Stimulated activated effector memory CD8-positive, alpha-beta T cell treated with anti-CD3 and anti-CD28 coated beads, Interleukin-12 subunit alpha, Interleukin-12 subunit beta, amount 100 ng/mL, for 72 hours (primary cell): ENCODE measurements at regions not wholly inside any gene's neighbourhood (a gene's known extent, or its start where the extent isn't known, plus 50 kb on each side); places are given as distances from the start of the nearest gene placed in this dataset.
"Not testable (repeated sequence)": the region's sequence is repeated elsewhere in the genome, so short reads cannot be mapped to it uniquely, and the experiment has no call there.

Source experiments
- ATAC-seq: fragments of 150-1000 bp; cut with Tn5 transposase; 2 replicates; pipeline ENCODE4 v1.10.0; 2021
- DNase-seq, 2 donors: peaks; one replicate each; pipeline ENCODE4 v3.0.0; 2021 to 2022; ENCODE audit warnings: low spot score in 2 of 2
- H3K27ac Mint-ChIP-seq: one replicate; pipeline ENCODE4 v1.8.0; 2022; ENCODE audit warnings: mild to moderate bottlenecking, mixed read lengths
- H3K36me3 Mint-ChIP-seq: one replicate; pipeline ENCODE4 v1.8.0; 2022; ENCODE audit warnings: mild to moderate bottlenecking, mixed read lengths
- H3K4me1 Mint-ChIP-seq: one replicate; pipeline ENCODE4 v1.8.0; 2022; ENCODE audit warnings: mixed read lengths
- H3K4me3 Mint-ChIP-seq: one replicate; pipeline ENCODE4 v1.8.0; 2022; ENCODE audit warnings: mild to moderate bottlenecking, mixed read lengths
- H3K9me3 Mint-ChIP-seq: one replicate; pipeline ENCODE4 v1.8.0; 2022; ENCODE audit warnings: mixed read lengths

DNA sequence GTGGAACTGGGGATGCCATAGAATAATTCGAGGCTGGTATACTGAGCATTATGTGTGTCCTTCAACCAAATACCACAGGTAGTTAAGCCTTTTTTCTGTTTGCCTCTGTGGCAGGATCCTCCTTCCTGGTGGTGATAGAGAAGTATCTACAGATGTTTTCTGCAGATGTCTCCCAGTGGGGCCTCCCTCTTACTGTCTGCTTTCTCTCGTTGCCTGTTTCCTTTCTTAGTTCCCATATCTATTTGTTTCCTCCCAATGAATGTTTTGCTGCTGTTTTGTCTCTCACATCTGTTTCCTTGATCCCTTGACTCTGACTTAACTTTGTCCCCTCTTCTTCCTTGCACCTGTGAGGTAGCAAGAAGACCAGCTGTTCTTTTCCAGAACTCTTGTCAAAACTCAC is 130.9 kb upstream of the NUDT12 start:
- Mint-ChIP-seq H3K4me1 (no peaks in the 10 kb centered on the region), H3K9me3 (no peaks in the 10 kb centered on the region), H3K27ac (no peak overlapping the region), H3K36me3 (no peaks in the 10 kb centered on the region), H3K4me3 (no peak overlapping the region)
- no peak for DNase-seq
- ATAC-seq: no peak

DNA sequence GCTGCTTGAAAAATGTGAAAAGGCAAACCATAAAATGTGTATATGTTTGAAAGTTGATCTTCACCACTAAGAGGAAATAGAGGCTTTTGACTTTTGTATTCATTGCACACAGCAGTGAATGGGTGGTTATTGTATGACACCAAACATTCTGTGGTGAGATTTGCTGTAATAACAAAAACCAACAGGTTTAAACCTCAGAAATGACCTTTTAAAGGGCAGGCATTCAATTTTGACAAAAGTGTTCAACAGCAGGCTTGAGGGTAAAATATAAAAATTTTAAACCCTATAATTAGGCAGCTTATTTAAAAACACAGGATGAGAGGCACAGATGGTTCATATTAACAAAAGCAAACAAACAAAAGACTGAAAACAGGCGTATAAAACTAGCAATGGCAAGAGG is 128.1 kb upstream of the NUDT12 start:
- H3K9me3 Mint-ChIP-seq: no peaks in the 10 kb centered on the region

DNA sequence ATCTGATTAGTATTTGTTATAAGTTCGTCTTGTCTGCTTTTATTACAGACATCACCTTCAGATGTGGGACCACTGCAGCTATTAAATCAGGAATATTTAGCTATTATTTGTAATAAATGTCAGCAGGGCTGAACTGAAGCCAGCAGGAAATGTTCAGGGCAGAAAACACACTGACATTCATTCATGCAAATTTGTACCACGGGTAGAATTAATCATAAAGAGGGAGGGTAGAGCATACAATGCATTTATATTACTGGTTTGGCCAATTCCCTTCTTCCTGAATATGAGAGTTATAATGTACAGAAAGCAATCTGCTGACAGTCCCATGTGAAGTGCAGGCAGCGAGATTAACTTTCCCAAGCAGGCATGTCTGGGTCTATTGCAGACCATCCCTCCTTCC is 117.3 kb upstream of the NUDT12 start:
- Mint-ChIP-seq H3K9me3 (peaks cover 10% of the 10 kb centered on the region), H3K27ac (no peak overlapping the region), H3K4me1 (no peaks in the 10 kb centered on the region), H3K4me3 (no peak overlapping the region), H3K36me3 (no peaks in the 10 kb centered on the region)
- no peak for ATAC-seq
- no peak for DNase-seq

More for the DNA sequence above, 128.1 kb upstream of the NUDT12 start:
- ATAC-seq: no peak
- Mint-ChIP-seq H3K36me3 (no peaks in the 10 kb centered on the region), H3K27ac (no peak overlapping the region), H3K4me3 (no peak overlapping the region), H3K4me1 (no peaks in the 10 kb centered on the region)
- no peak for DNase-seq

DNA sequence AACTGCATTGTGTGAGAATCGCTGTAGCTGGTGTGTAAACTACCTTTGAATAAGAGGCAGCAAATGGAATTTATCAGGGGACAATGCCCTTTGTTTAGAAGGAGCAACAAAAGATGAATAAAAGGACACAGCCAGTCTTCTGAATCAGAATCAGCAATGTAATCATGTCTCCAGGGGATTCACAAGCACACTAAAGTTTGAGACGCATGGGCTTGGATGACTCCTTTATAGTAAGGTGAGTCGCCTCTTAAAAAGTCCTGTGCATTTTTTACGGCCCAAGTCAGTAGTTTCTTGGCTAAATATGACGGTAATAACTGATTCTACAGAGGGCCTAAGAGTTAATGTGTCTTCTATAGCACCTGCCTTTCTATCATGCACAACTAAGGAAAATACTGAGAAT is 113.6 kb upstream of the NUDT12 start:
- not testable (repeated sequence) for H3K4me1 Mint-ChIP-seq

DNA sequence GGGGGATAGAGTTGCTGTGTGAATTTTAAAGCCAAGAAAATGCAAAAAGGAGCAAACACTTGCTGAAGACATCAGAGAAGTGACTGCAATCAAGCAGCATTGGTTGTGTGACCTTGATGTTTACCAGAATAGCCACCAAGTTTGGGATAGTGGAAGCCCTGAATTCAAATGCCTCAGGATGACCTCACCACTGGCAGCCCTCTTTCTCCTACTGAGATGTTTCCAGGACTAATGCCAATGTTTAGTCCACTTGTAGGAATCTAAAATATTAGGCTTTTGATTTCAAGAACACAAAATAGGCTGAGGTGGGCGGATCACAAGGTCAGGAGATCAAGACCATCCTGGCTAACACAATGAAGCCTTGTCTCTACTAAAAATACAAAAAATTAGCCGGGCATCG is 112.2 kb upstream of the NUDT12 start:
- Mint-ChIP-seq H3K27ac (no peak overlapping the region), H3K4me1 (no peaks in the 10 kb centered on the region), H3K4me3 (no peak overlapping the region), H3K36me3 (no peaks in the 10 kb centered on the region), H3K9me3 (peaks cover 5% of the 10 kb centered on the region)
- no peak for ATAC-seq
- no peak for DNase-seq

More for the DNA sequence above, 113.6 kb upstream of the NUDT12 start:
- H3K36me3 Mint-ChIP-seq, DNase-seq, H3K4me3 Mint-ChIP-seq, H3K9me3 Mint-ChIP-seq, ATAC-seq, H3K27ac Mint-ChIP-seq: not testable (repeated sequence)

DNA sequence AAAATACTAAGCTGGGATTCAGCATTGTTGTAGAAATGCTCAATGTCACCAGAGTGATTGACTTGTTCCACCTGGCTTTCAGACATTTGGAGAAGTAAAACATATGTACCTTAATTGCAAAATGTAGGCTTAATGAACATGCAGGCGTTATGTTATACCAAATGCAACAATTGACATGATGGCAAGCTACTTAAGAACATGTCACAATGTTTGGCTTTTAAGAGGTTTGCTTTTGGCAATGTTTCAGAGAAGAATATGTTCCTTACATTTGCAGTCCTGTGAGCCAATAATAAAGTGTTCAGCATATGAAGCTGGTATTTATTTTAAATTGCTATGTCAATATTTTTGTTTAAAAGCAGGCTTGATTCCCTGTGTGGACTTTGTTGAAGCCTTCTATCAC is 111.7 kb upstream of the NUDT12 start:
- Mint-ChIP-seq H3K4me3 (no peak overlapping the region), H3K36me3 (no peaks in the 10 kb centered on the region), H3K9me3 (peaks cover 7% of the 10 kb centered on the region), H3K27ac (no peak overlapping the region), H3K4me1 (no peaks in the 10 kb centered on the region)
- DNase-seq (no peak), ATAC-seq (no peak)

DNA sequence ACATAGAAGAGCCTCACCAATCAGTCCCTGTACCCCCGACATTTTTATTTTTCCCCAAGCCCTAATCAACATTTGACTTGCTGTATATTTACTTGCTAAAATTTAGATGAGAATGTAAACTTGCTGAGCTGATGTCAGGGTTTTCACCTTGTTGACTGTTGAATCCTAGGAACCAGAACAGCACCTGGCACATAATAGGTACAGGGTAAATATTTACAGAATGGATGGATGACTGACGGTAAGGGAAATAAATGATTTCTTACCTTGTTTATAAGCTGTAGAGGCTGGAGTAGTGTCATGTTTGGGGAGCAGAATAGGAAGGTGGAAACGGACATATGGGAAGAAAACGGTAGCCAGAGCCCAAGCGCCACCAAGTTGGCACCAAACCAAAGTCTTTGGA is 107.0 kb upstream of the NUDT12 start:
- no peaks in the 10 kb centered on the region for H3K36me3 Mint-ChIP-seq
- H3K4me3 Mint-ChIP-seq: no peak overlapping the region
- H3K27ac Mint-ChIP-seq: no peak overlapping the region
- peaks cover 8% of the 10 kb centered on the region for H3K9me3 Mint-ChIP-seq
- no peaks in the 10 kb centered on the region for H3K4me1 Mint-ChIP-seq
- no peak for ATAC-seq
- DNase-seq: no peak

DNA sequence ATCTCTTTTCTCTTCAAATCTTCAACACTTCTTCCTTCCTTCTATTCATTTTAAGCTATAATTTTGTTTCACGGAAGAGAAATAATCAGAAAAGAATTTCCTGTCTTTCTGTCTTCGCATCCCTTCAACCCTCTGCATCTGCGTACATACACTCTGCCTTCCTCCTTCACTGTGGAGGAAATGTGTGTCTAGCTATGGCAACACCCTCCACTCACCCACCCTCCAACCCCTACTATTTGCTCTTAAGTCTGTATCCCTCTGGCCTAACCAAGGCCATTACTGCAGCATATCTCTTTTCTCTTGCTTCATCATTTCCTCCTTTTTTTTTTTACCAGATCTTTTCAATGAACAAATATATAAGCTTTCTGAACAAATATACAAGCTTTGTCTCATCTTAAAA is 105.7 kb upstream of the NUDT12 start:
- no peak for DNase-seq
- H3K4me3 Mint-ChIP-seq: no peak overlapping the region
- no peak overlapping the region for H3K27ac Mint-ChIP-seq
- no peak for ATAC-seq
- H3K36me3 Mint-ChIP-seq: no peaks in the 10 kb centered on the region
- peaks cover 11% of the 10 kb centered on the region for H3K9me3 Mint-ChIP-seq
- no peaks in the 10 kb centered on the region for H3K4me1 Mint-ChIP-seq

DNA sequence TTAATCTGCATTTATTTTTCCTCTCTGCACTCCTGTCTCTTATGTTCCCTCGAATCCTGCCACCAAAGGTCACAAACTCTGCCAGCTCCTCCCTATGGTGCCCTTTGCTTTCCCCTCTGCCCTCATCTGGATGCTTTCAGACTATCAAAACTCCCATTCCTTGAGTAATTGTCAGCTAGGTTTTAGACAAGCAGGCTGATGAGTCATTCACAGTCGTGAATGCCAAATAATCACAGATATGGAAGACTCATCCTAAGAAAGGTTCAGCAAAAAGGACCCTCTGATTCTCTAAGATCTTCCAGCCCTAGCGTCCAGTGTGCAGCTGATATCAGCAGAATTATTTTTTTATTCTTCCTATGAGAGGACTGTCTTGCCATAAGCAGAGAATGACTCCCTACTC is 104.5 kb upstream of the NUDT12 start:
- no peak for DNase-seq
- ATAC-seq: no peak

DNA sequence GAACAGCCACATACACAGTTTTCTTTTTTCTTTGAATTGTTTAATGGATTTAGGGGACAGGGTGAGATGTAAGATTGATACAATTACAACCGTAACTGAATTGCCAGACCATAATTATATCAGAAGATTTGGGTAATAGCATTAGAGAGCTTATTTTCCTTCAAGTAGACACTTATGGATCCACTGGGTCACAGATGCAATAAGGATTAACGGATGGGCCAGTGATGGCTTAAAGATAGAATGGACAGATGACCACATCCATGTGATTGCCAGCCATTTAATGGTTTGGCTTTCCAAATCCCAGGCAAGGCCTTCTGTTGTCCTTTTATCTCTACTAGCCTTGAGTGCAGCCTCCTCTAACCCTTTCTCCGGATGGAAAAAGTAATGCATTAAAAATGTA is 94.7 kb upstream of the NUDT12 start:
- Mint-ChIP-seq H3K36me3 (no peaks in the 10 kb centered on the region), H3K4me3 (no peak overlapping the region), H3K27ac (no peak overlapping the region), H3K9me3 (no peaks in the 10 kb centered on the region), H3K4me1 (no peaks in the 10 kb centered on the region)
- ATAC-seq (no peak), DNase-seq (no peak)

More for the DNA sequence above, 104.5 kb upstream of the NUDT12 start:
- Mint-ChIP-seq H3K4me1 (no peaks in the 10 kb centered on the region), H3K4me3 (no peak overlapping the region), H3K36me3 (no peaks in the 10 kb centered on the region), H3K27ac (no peak overlapping the region), H3K9me3 (peaks cover 16% of the 10 kb centered on the region)

DNA sequence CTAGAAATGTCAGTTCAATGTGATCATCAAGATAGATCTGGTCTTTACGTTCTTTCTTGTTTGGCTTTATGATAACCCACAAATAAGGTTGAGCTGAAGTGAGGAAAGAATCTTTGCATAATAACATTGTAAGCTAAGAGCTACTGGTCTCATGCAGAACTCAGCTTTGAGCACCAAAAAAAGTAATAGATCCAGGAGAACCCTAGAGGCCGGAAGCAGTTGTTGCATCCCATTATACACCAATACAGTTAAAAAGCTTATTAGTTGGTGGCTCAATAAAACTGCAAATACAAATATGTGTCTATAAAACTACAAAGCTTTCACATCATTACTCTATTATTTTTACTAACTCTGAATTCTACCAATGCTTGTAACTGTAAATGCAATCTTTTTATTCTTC is 85.5 kb upstream of the NUDT12 start:
- H3K4me3 Mint-ChIP-seq: no peak overlapping the region
- H3K9me3 Mint-ChIP-seq: peaks cover 4% of the 10 kb centered on the region
- DNase-seq (no peak), ATAC-seq (no peak)
- H3K36me3 Mint-ChIP-seq: no peaks in the 10 kb centered on the region
- no peak overlapping the region for H3K27ac Mint-ChIP-seq
- H3K4me1 Mint-ChIP-seq: no peaks in the 10 kb centered on the region

DNA sequence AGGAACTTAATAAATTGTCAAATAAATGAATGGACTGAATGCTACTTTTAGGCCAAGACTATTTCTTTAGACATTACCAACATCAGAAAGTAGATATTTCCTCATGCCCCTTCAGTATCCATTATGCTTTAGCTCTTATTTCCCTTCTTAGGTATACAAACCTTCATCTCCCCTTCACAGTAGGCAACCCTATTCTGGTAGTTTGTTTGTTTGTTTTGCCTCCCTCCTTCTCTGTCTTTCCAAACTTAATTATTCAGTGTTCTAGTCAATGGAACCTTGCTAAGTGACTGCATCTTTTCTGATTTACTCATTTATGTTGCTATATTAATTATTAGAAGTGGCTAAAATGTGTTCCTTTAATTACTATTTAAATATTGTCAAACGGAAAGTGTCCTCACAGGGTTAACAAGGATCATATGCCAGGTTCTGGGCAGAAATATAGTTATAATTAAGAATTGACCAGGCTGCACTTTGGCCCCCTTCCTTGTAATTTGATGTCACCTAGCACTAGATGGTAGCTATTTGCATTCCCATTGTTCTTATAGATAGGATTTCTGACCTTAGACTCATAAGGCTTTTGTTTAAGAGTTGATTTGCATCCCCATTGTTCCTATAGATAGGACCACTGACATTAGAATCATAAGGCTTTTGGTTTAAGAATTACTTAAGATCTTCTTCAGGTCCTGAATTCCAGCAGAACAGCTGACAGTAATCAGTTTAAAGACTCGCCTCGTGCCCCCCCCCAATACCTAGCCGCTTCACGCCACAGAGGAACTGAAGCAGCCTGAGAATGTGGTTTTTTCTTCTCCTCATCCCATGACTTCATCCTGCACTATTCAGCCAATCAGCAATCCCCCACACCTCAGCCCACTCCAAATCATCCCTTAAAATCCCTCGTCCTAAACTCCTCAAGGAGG is 84.4 kb upstream of the NUDT12 start:
- Mint-ChIP-seq H3K36me3 (no peaks in the 10 kb centered on the region), H3K4me3 (no peak overlapping the region), H3K9me3 (peaks cover 4% of the 10 kb centered on the region), H3K27ac (no peak overlapping the region), H3K4me1 (no peaks in the 10 kb centered on the region)
- DNase-seq: no peak
- no peak for ATAC-seq

DNA sequence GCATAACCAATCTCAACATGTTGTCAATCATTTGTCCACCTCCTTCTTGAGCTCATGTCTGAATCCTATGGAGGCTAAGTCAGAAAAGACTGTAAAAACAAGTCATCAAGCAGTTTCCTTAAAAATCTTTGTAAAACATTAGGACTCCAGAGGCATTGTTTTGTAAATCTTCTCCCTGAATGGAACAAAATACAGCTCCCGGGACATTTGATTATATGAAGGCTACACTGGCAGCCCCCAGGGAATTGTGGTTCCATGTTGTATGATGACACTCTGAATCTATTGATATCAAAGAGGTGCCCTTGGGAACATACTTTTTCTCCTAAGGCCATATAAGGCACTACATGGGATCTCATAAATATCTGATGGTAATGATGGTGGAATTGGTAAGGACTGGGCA is 83.2 kb upstream of the NUDT12 start:
- ATAC-seq (no peak), DNase-seq (no peak)
- H3K4me1 Mint-ChIP-seq: no peaks in the 10 kb centered on the region
- H3K27ac Mint-ChIP-seq: no peak overlapping the region
- no peaks in the 10 kb centered on the region for H3K36me3 Mint-ChIP-seq
- H3K4me3 Mint-ChIP-seq: no peak overlapping the region
- peaks cover 4% of the 10 kb centered on the region for H3K9me3 Mint-ChIP-seq

DNA sequence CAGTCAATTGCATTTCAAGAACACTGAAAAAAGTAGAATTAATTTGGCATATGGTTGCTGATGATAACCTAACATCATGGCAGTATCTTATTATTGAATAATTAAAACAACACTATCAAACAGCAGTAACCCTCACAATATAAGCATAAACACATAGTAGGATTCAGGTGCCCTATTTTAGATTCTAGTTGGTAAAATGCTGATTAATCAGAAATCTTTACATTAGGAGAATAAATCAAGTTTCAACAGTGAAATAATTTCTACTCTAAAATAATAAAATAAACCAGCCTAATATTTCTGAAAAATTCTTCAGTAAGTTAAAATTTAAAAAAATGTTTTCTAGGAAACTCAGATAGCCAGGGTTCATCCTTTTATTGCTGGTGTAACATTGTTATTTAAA is 76.4 kb upstream of the NUDT12 start:
- no peaks in the 10 kb centered on the region for H3K9me3 Mint-ChIP-seq
- no peak for ATAC-seq

DNA sequence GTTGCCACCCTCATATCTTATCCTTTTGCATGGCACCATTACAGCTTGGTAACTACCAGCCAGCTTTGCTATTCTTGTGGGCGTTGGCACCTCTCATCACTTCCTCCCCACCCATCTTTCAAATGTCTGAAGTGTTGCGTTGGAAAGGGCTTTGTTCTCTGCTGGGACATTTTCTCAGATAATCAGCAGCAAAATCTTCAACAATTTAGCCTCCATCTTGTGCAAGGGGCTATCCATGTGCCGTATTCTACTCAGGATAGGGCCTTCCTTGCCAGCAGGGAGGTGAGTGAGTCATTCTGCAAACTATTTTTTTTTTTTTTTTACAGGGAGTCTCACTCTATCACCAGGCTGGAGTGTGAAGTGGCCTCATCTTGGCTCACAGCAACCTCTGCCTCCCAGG is 62.1 kb upstream of the NUDT12 start:
- H3K36me3 Mint-ChIP-seq: no peaks in the 10 kb centered on the region
- H3K4me1 Mint-ChIP-seq: no peaks in the 10 kb centered on the region
- no peaks in the 10 kb centered on the region for H3K9me3 Mint-ChIP-seq
- no peak for DNase-seq
- no peak for ATAC-seq
- H3K27ac Mint-ChIP-seq: no peak overlapping the region
- H3K4me3 Mint-ChIP-seq: no peak overlapping the region

More for the DNA sequence above, 76.4 kb upstream of the NUDT12 start:
- no peak overlapping the region for H3K4me3 Mint-ChIP-seq
- H3K27ac Mint-ChIP-seq: no peak overlapping the region
- no peaks in the 10 kb centered on the region for H3K4me1 Mint-ChIP-seq
- H3K36me3 Mint-ChIP-seq: no peaks in the 10 kb centered on the region
- DNase-seq: no peak

DNA sequence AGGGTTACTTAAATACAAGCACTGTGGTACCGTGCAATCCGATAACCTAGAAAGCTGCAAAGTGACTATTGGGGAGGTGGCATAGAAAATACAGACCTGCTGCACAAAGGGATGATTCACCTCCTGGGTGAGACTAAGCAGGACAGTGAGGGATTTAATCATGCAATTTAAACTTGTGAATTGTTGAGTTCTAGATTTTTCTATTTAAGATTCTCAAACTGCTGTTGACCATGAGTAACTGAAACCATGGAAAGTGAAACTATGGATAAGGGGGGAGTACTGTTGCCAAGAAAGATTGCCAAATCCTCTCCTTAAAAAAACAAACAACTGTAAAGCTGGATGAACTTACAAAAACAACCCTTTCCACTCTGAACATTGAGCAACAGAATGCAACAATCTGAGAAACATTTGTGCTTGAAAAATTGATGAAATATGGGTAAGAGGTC is 61.5 kb upstream of the NUDT12 start:
- Mint-ChIP-seq H3K27ac (no peak overlapping the region), H3K4me1 (no peaks in the 10 kb centered on the region), H3K4me3 (no peak overlapping the region), H3K36me3 (no peaks in the 10 kb centered on the region), H3K9me3 (no peaks in the 10 kb centered on the region)
- ATAC-seq (no peak), DNase-seq (no peak)
